ENCODE measurements at regions not wholly inside any gene's neighbourhood (a gene's known extent, or its start where the extent isn't known, plus 50 kb on each side); places are given as distances from the start of the nearest gene placed in this dataset.

GRCh38 chr12:92022093-92022492 is 123.6 kb downstream of the BTG1 start:
- TF ChIP-seq MAX (IDR thresholded peaks at IDR 0.05) (no peak), CTCF (IDR thresholded peaks at IDR 0.05; ENCODE audit: low read depth, low read length, missing input control) (no peak), GABPA (IDR thresholded peaks at IDR 0.05 in 1 of 2, conservative IDR thresholded peaks at IDR 0.05 in 1 of 2) (no peak), REST (IDR thresholded peaks at IDR 0.05) (no peak), NR2F2 (IDR thresholded peaks at IDR 0.05) (no peak), RAD21 (IDR thresholded peaks at IDR 0.05) (no peak), SP1 (IDR thresholded peaks at IDR 0.05) (no peak), YY1 (IDR thresholded peaks at IDR 0.05) (no peak), EGR1 (IDR thresholded peaks at IDR 0.05; ENCODE audit: low read depth in 2 of 2) (no peak), TAF1 (conservative IDR thresholded peaks at IDR 0.05) (no peak)

Data from liver (tissue), 3 donors.